ENCODE measurements at regions not wholly inside any gene's neighbourhood (a gene's known extent, or its start where the extent isn't known, plus 50 kb on each side); places are given as distances from the start of the nearest gene placed in this dataset.

GRCh38 chr17:418421-418751 is 65.8 kb upstream of the RPH3AL start:
- Histone ChIP-seq H3T11ph (ENCODE audit: low read length) (no peak overlapping the region), H3K79me1 (ENCODE audit: insufficient read depth, low read depth, low read length, poor library complexity, severe bottlenecking) (no peaks in the 10 kb centered on the region), H2BK12ac (ENCODE audit: insufficient read length, low read depth, low read length) (no peak overlapping the region), H2BK5ac (ENCODE audit: insufficient read length, low read length) (no peak overlapping the region), H4K8ac (replicated peaks; ENCODE audit: insufficient read length, low read depth, low read length) (no peak overlapping the region), H3K4me2 (ENCODE audit: insufficient read depth, insufficient read length, low read length) (no peak overlapping the region), H3K27me3 (ENCODE audit: insufficient read depth, low read length) (no peaks in the 10 kb centered on the region), H4K91ac (ENCODE audit: insufficient read length, low read depth, low read length) (no peak overlapping the region), H2AK5ac (ENCODE audit: insufficient read length, low read length) (no peak overlapping the region), H3K9ac (ENCODE audit: extremely low read depth, insufficient read length, low read length) (no peak overlapping the region), H3K27ac (ENCODE audit: insufficient read length, low read depth, low read length) (no peak overlapping the region), H2BK15ac (ENCODE audit: low read depth, low read length) (no peak overlapping the region), H2BK120ac (ENCODE audit: low read depth, low read length, poor library complexity, severe bottlenecking) (no peak overlapping the region), H3K56ac (ENCODE audit: insufficient read length, low read depth, low read length) (no peak overlapping the region), H3K4me1 (ENCODE audit: insufficient read depth, low read length) (no peaks in the 10 kb centered on the region), H4K20me1 (ENCODE audit: control insufficient read depth, insufficient read depth, insufficient read length) (peaks cover 2% of the 10 kb centered on the region), H3K23ac (ENCODE audit: insufficient read length, low read depth, low read length) (no peak overlapping the region), H3K14ac (ENCODE audit: insufficient read depth, low read length) (no peak overlapping the region), H3K9me3 (ENCODE audit: control insufficient read depth, low read depth, low read length) (no peaks in the 10 kb centered on the region), H3K4ac (ENCODE audit: low read depth, low read length) (no peak overlapping the region), H2BK20ac (ENCODE audit: low read depth, low read length, poor library complexity, severe bottlenecking) (no peak overlapping the region), H4K5ac (ENCODE audit: insufficient read length, low read depth, low read length) (no peak overlapping the region), H3K79me2 (ENCODE audit: insufficient read depth, low read length) (no peaks in the 10 kb centered on the region), H2AFZ (ENCODE audit: low read length) (no peak overlapping the region), H3K18ac (ENCODE audit: insufficient read length, low read depth, low read length) (no peak overlapping the region), H3K23me2 (ENCODE audit: insufficient read length, low read depth, low read length, poor library complexity, severe bottlenecking) (no peaks in the 10 kb centered on the region)
- no peak for TF ChIP-seq CTCF (conservative IDR thresholded peaks at IDR 0.05)
- H3K4me1 Mint-ChIP-seq, result peaks cover 13 to 17% of the 10 kb centered on the region in 2 experiments
- H3K27me3 Mint-ChIP-seq (ENCODE audit: low read depth), result peaks cover 5% of the 10 kb centered on the region
- no peaks in the 10 kb centered on the region; a peak in 2 of 5 replicates for H3K9me3 Mint-ChIP-seq
- H3K36me3 Mint-ChIP-seq (ENCODE audit: insufficient read depth in 1 of 3, low read depth in 3 of 3), result peaks cover 0 to 3% (median 0%) of the 10 kb centered on the region in 3 experiments; a peak in 4 of 7 replicates
- no CpG with 5 or more reads among the region's 8 CpGs for WGBS (ENCODE audit: extremely low coverage, insufficient read length, low lambda C conversion rate)
- no peak overlapping the region; a peak in 1 of 5 replicates for H3K4me3 Mint-ChIP-seq
- no peak overlapping the region for H3K27ac Mint-ChIP-seq
- DNase-seq, result no peak

Data from H9 (cell line).